GM12891 (cell line): ENCODE measurements at regions not wholly inside any gene's neighbourhood (a gene's known extent, or its start where the extent isn't known, plus 50 kb on each side); places are given as distances from the start of the nearest gene placed in this dataset.

ENCODE experiments used
- DNase-seq: peaks from one replicate; pipeline ENCODE4 v3.0.0; 2011; ENCODE audit warnings: low spot score; ENCODE audit not compliant: insufficient read length
- FAIRE-seq: peaks from 2 replicates; lab custom pipeline; 2011; peaks lifted over from hg19 to GRCh38; lab: Jason Lieb, UNC
- PAX5 ChIP-seq: IDR thresholded peaks from 2 replicates; pipeline ENCODE4 v1.6.1; 2011; ENCODE audit warnings: low read length, moderate library complexity, mild to moderate bottlenecking; ENCODE audit not compliant: insufficient read depth, severe bottlenecking
- POLR2A ChIP-seq: IDR thresholded peaks from 2 replicates; pipeline ENCODE4 v1.6.1; 2011; ENCODE audit warnings: low read depth, low read length, control low read depth
- POLR2AphosphoS5 ChIP-seq: IDR thresholded peaks from 2 replicates; pipeline ENCODE4 v1.6.1; 2011; ENCODE audit warnings: low read depth, low read length, control low read depth
- POU2F2 ChIP-seq: IDR thresholded peaks from 2 replicates; pipeline ENCODE4 v1.6.1; 2011; ENCODE audit warnings: low read depth, mild to moderate bottlenecking, control low read depth, low read length, moderate library complexity
- SPI1 ChIP-seq: IDR thresholded peaks from 2 replicates; pipeline ENCODE4 v1.6.1; 2011; ENCODE audit warnings: low read depth, low read length, control low read depth
- TAF1 ChIP-seq: IDR thresholded peaks from 2 replicates; pipeline ENCODE4 v1.6.1; 2011; ENCODE audit warnings: low read depth, low read length, control low read depth

- TF ChIP-seq PAX5: no peak
- TF ChIP-seq POU2F2: no peak
- no peak for TF ChIP-seq POLR2AphosphoS5
- no peak for TF ChIP-seq SPI1
- no peak for TF ChIP-seq POLR2A
- no peak for TF ChIP-seq TAF1
- FAIRE-seq (no peak), DNase-seq (no peak)
Measured at GRCh38 chr3:4897765-4898453, 81.3 kb upstream of the BHLHE40 start.

GRCh38 chr3:4898454-4899313, 80.6 kb upstream of the BHLHE40 start:
- FAIRE-seq: peak; percentile 75
- DNase-seq: no peak
- TF ChIP-seq POLR2A (no peak), SPI1 (no peak), POLR2AphosphoS5 (no peak), TAF1 (no peak), PAX5 (no peak), POU2F2 (no peak)

GRCh38 chr3:4899710-4900109, 79.5 kb upstream of the BHLHE40 start:
- no peak for DNase-seq
- TF ChIP-seq POU2F2 (no peak), POLR2A (no peak)
- FAIRE-seq: no peak

- TF ChIP-seq TAF1: no peak
- no peak for TF ChIP-seq SPI1
- no peak for TF ChIP-seq POLR2A
- TF ChIP-seq POU2F2: no peak
- TF ChIP-seq PAX5: no peak
- no peak for TF ChIP-seq POLR2AphosphoS5
- no peak for DNase-seq
- no peak for FAIRE-seq
Measured at GRCh38 chr3:4900298-4900697, 78.9 kb upstream of the BHLHE40 start.

DNA sequence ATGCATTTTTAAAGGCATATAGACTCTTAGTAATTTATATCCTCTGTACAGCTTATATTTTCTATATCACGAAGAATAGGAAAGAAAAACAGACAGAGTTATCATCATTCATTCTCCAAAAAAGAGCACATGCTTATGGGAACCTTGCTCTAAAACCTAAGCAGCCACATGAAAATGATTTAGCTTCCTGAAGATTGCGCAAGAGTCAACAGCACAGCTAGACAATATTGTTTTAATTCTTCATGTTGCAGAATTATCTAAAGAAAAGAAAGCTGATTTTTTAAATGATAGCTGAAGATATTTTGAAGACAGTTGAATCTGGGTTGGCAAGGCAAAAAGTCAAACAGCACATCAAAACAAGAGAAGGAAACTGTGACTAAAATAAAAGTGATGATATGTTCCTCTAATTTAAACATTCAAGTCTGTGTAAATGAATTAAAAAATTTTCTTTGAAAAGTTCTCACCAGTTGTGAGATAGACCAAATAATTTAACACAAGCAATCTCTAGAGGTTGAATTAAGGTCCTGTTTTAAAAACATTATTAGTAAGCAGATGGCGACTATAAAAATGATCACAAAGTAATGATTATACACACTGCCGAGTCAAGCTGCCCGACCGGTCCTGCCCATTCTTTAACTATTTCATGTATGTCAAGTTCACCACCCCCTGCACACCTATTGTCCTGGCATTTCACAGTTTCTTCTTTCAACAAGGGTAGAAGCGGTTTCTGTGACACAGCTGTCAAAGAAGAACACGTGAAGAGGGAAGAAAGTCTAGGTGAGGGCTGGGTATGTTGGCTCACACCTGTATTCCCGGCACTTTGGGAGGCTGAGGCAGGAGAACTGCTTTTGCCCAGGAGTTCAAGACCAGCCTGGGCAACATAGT, 74.2 kb upstream of the BHLHE40 start:
- DNase-seq (no peak), FAIRE-seq (no peak)
- TF ChIP-seq PAX5: no peak
- no peak for TF ChIP-seq POLR2A
- TF ChIP-seq POLR2AphosphoS5: no peak
- TF ChIP-seq POU2F2: no peak
- no peak for TF ChIP-seq TAF1
- TF ChIP-seq SPI1: no peak

- no peak for DNase-seq
- no peak for TF ChIP-seq TAF1
- TF ChIP-seq POU2F2: no peak
- no peak for TF ChIP-seq POLR2AphosphoS5
- no peak for TF ChIP-seq POLR2A
- TF ChIP-seq PAX5: no peak
- TF ChIP-seq SPI1: no peak
- peak; percentile 23 for FAIRE-seq
Measured at GRCh38 chr3:4906107-4906621, 73.1 kb upstream of the BHLHE40 start.

DNA sequence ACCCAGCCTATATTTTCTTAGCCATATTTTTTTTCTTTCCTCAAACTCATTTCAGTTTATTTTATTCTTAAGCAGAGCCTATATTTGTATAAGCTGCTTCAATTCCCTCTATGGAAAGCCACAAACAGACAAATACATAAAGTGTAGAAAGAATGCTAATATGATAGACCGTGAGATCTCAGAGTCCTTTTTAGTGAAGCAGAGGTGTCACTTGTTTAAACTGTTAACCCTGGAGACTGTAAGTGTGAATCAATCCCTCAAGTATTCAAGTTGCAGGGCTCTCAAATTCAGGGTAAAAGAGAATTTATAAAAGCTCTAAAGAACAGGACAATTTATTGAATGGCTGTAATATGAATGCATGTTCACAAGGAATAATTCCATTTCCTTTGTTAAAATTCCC, 72.2 kb upstream of the BHLHE40 start:
- TF ChIP-seq POLR2A (no peak), SPI1 (no peak), POLR2AphosphoS5 (no peak)
- no peak for FAIRE-seq
- DNase-seq: no peak

DNA sequence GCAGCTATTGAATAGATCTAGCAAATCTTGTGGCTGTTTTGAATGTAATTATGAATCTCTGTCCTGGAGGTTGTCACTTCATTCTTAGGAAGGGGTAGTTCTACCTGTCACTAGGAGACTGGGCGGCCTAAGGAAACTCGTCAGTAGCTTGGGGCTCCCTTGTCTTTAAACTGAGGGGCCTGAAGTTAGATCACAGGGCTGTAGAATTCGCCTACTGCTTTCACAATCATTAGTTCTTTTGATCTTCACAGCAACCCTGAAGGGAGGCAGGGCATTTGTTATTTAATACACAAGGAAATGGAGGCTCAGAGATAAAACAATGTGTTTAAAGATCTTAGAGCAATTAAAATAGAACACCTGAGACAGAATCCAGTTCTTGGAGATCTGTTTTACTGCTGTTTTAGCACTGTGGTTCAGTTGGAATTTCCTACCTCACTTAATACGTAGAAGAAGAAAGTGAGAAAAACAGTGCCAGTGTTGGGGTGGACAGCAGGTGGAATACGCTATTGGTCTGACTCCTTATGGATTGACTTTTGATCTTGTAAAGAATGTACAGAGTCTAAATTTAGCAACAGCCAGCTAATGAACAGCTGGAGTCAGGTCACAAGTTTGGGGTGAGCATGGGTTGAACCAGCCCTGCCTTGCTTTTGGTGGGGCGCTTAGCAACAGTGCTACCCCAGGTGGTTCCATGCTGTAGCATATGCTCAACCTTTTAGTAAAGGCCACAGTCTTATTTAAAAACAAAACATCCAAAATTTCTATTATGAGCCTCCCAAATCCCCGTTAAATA, 71.4 kb upstream of the BHLHE40 start:
- no peak for TF ChIP-seq POLR2A
- TF ChIP-seq TAF1: no peak
- no peak for TF ChIP-seq SPI1
- TF ChIP-seq PAX5: no peak
- TF ChIP-seq POU2F2: no peak
- no peak for TF ChIP-seq POLR2AphosphoS5
- FAIRE-seq (peak; percentile 40), DNase-seq (no peak)
